HG03103 (cell line): ENCODE measurements at regions not wholly inside any gene's neighbourhood (a gene's known extent, or its start where the extent isn't known, plus 50 kb on each side); places are given as distances from the start of the nearest gene placed in this dataset.
"Not testable (repeated sequence)": the region's sequence is repeated elsewhere in the genome, so short reads cannot be mapped to it uniquely, and the experiment has no call there.

ENCODE experiments used
- ATAC-seq: cut with Tn5 transposase; IDR thresholded peaks from one replicate; pipeline ENCODE4 v1.9.1; 2021; ENCODE audit warnings: low read depth; ENCODE audit not compliant: unreplicated experiment

- no peak for ATAC-seq
These were observed 222.7 kb upstream of the NOX3 start for GRCh38 chr6:155678361-155678760.

GRCh38 chr6:155676346-155676745 is 220.7 kb upstream of the NOX3 start:
- ATAC-seq, result no peak

GRCh38 chr6:155670655-155671054 is 215.0 kb upstream of the NOX3 start:
- no peak for ATAC-seq

GRCh38 chr6:155660251-155660977 is 204.8 kb upstream of the NOX3 start:
- no peak for ATAC-seq

GRCh38 chr6:155656024-155656423 is 200.4 kb upstream of the NOX3 start:
- no peak for ATAC-seq

- ATAC-seq, result no peak
These were observed 198.8 kb upstream of the NOX3 start for GRCh38 chr6:155654474-155654873.

GRCh38 chr6:155648301-155648700 is 192.7 kb upstream of the NOX3 start:
- no peak for ATAC-seq

GRCh38 chr6:155647354-155647753 is 191.7 kb upstream of the NOX3 start:
- ATAC-seq, result no peak

GRCh38 chr6:155646443-155646842 is 190.8 kb upstream of the NOX3 start:
- no peak for ATAC-seq

- ATAC-seq, result no peak
These were observed 189.7 kb upstream of the NOX3 start for GRCh38 chr6:155645325-155645724.

- no peak for ATAC-seq
These were observed 186.0 kb upstream of the NOX3 start for GRCh38 chr6:155641603-155642002.

GRCh38 chr6:155638200-155638599 is 182.6 kb upstream of the NOX3 start:
- ATAC-seq, result no peak

GRCh38 chr6:155635416-155635815 is 179.8 kb upstream of the NOX3 start:
- no peak for ATAC-seq

- no peak for ATAC-seq
These were observed 174.4 kb upstream of the NOX3 start for GRCh38 chr6:155630085-155630484.

- no peak for ATAC-seq
These were observed 174.0 kb upstream of the NOX3 start for GRCh38 chr6:155629652-155630051.

GRCh38 chr6:155628306-155628705 is 172.7 kb upstream of the NOX3 start:
- peak; percentile 86 for ATAC-seq

- not testable (repeated sequence) for ATAC-seq
These were observed 172.1 kb upstream of the NOX3 start for GRCh38 chr6:155627722-155628212.

GRCh38 chr6:155623450-155624178 is 168.0 kb upstream of the NOX3 start:
- ATAC-seq, result no peak

GRCh38 chr6:155614606-155615005 is 159.0 kb upstream of the NOX3 start:
- ATAC-seq, result no peak

- no peak for ATAC-seq
These were observed 156.1 kb upstream of the NOX3 start for GRCh38 chr6:155611742-155612141.

- no peak for ATAC-seq
These were observed 149.4 kb upstream of the NOX3 start for GRCh38 chr6:155604991-155605390.

GRCh38 chr6:155599561-155599960 is 143.9 kb upstream of the NOX3 start:
- ATAC-seq, result no peak
